A549 (cell line): ENCODE measurements at regions not wholly inside any gene's neighbourhood (a gene's known extent, or its start where the extent isn't known, plus 50 kb on each side); places are given as distances from the start of the nearest gene placed in this dataset.

Experiments used
- ATAC-seq, 2 experiments: fragments of 200-7000 bp in 1 of 2; fragments of >200 bp in 1 of 2; cut with Nextera tagmentation in 1 of 2; cut with Tn5 transposase in 1 of 2; 3 replicates each; pipeline versions ENCODE4 v1.8.0 to v1.9.1; 2018 to 2020; ENCODE audit warnings: mild to moderate bottlenecking in 1 of 2, moderate library complexity in 1 of 2
- CTCF ChIA-PET: fragments of 300-600 bp; sonication (Branson Sonifier 250); formaldehyde crosslinking; extraction: SDS; loops from one replicate; lab custom pipeline; 2021; ENCODE audit warnings: antibody characterized with exemption, inconsistent platforms; lab: Yijun Ruan, JAX
- POLR2A ChIA-PET: fragments of 350-600 bp; formaldehyde crosslinking; extraction: SDS; loops from one replicate; lab custom pipeline; 2021; ENCODE audit warnings: antibody characterized with exemption, inconsistent platforms; lab: Yijun Ruan, JAX
- DNase-seq, 2 experiments: peaks; one replicate each; pipeline versions ENCODE4 v3.0.0 to v3.0.0-alpha.2; 2011 to 2016; ENCODE audit warnings: low read depth in 1 of 2, low spot score in 1 of 2
- FAIRE-seq: peaks from 2 replicates; lab custom pipeline; 2011; peaks lifted over from hg19 to GRCh38; lab: Jason Lieb, UNC
- H3K27ac ChIP-seq, 2 experiments: fragments of >200 bp; sonication (Bioruptor Twin); formaldehyde crosslinking; 3 replicates each; pipeline ENCODE4 v1.5.1; 2016 to 2017
- H3K4me1 ChIP-seq: fragments of >200 bp; sonication (Bioruptor Twin); formaldehyde crosslinking; 3 replicates; pipeline ENCODE4 v1.6.1; 2016
- H3K4me2 ChIP-seq: fragments of >200 bp; sonication (Bioruptor Twin); formaldehyde crosslinking; 3 replicates; pipeline ENCODE4 v1.6.1; 2016
- H3K4me3 ChIP-seq: fragments of >200 bp; sonication (Bioruptor Twin); formaldehyde crosslinking; 3 replicates; pipeline ENCODE4 v1.5.1; 2016
- H3K9me3 ChIP-seq: fragments of >200 bp; sonication (Bioruptor Twin); formaldehyde crosslinking; 3 replicates; pipeline ENCODE4 v1.6.1; 2016
- CBX2 ChIP-seq: fragments of 200-600 bp; sonication (generic); IDR thresholded peaks from 2 replicates; pipeline ENCODE4 v1.6.1; 2016; ENCODE audit warnings: low read depth, mild to moderate bottlenecking, borderline replicate concordance
- CEBPB ChIP-seq, 2 experiments: fragments of >200 bp in 1 of 2; sonication (Bioruptor Twin) in 1 of 2; formaldehyde crosslinking in 1 of 2; IDR thresholded peaks; 2 replicates each; pipeline ENCODE4 v1.6.1; 2012 to 2016
- EHMT2 ChIP-seq: fragments of 200-600 bp; sonication (generic); IDR thresholded peaks from 2 replicates; pipeline ENCODE4 v1.6.1; 2016; ENCODE audit warnings: antibody characterized with exemption, low read depth, mild to moderate bottlenecking, moderate library complexity
- EP300 ChIP-seq, 2 experiments: fragments of >200 bp; sonication (Bioruptor Twin); formaldehyde crosslinking; IDR thresholded peaks; 2 replicates in 1 of 2; 3 replicates in 1 of 2; pipeline ENCODE4 v1.6.1; 2016 to 2017
- FOXS1 ChIP-seq: fragments of 250-450 bp; sonication (Bioruptor Pico); IDR thresholded peaks from 2 replicates; pipeline ENCODE4 v1.5.0; 2020; ENCODE audit warnings: mild to moderate bottlenecking, moderate library complexity
- GATA3 ChIP-seq: IDR thresholded peaks from 2 replicates; pipeline ENCODE4 v1.6.1; 2012; ENCODE audit warnings: borderline replicate concordance
- KDM1A ChIP-seq: fragments of 200-600 bp; sonication (generic); IDR thresholded peaks from 2 replicates; pipeline ENCODE4 v1.6.1; 2016; ENCODE audit warnings: low read depth, mild to moderate bottlenecking
- KDM5A ChIP-seq: fragments of 200-600 bp; sonication (generic); IDR thresholded peaks from 2 replicates; pipeline ENCODE4 v1.6.1; 2016; ENCODE audit warnings: antibody characterized with exemption, mild to moderate bottlenecking
- MAFK ChIP-seq: fragments of 450-650 bp; IDR thresholded peaks from 2 replicates; pipeline ENCODE4 v1.6.1; 2014; ENCODE audit not compliant: partially characterized antibody
- RFX5 ChIP-seq: fragments of 450-650 bp; IDR thresholded peaks from 2 replicates; pipeline ENCODE4 v1.7.1; 2014; ENCODE audit warnings: antibody characterized with exemption, mild to moderate bottlenecking, moderate library complexity
- TFCP2L1 ChIP-seq: fragments of 250-450 bp; sonication (Bioruptor Pico); IDR thresholded peaks from 2 replicates; pipeline ENCODE4 v1.5.0; 2021; ENCODE audit warnings: mild to moderate bottlenecking
- ZNF302 ChIP-seq: fragments of 250-450 bp; sonication (Bioruptor Pico); IDR thresholded peaks from 2 replicates; pipeline ENCODE4 v1.9.0; 2021; ENCODE audit warnings: inconsistent platforms, mild to moderate bottlenecking, moderate library complexity
- WGBS: methylation state at CpG from one replicate; pipeline ENCODE4 v1.1.6; 2017; ENCODE audit errors: missing lambda C conversion rate; 5-methylcytosine and 5-hydroxymethylcytosine counted together
- TF ChIP-seq, protein P1 (sequence below): fragments of >200 bp; sonication (Bioruptor Twin); formaldehyde crosslinking; IDR thresholded peaks from 3 replicates; pipeline ENCODE4 v1.5.1; 2016
- TF ChIP-seq, protein P2 (sequence below): fragments of 250-450 bp; sonication (Bioruptor Pico); IDR thresholded peaks from 2 replicates; pipeline ENCODE4 v1.5.0; 2020; ENCODE audit warnings: low read depth, mild to moderate bottlenecking, moderate library complexity
- TF ChIP-seq, protein P3 (sequence below): IDR thresholded peaks from 2 replicates; pipeline ENCODE4 v1.6.1; 2012
- TF ChIP-seq, protein P4 (sequence below): fragments of 200-600 bp; sonication (generic); IDR thresholded peaks from 2 replicates; pipeline ENCODE4 v1.6.1; 2016; ENCODE audit warnings: antibody characterized with exemption, mild to moderate bottlenecking, moderate library complexity
- TF ChIP-seq, protein P5 (sequence below): fragments of >200 bp; sonication (Bioruptor Twin); formaldehyde crosslinking; IDR thresholded peaks from 3 replicates; pipeline ENCODE4 v1.6.1; 2016

DNA sequence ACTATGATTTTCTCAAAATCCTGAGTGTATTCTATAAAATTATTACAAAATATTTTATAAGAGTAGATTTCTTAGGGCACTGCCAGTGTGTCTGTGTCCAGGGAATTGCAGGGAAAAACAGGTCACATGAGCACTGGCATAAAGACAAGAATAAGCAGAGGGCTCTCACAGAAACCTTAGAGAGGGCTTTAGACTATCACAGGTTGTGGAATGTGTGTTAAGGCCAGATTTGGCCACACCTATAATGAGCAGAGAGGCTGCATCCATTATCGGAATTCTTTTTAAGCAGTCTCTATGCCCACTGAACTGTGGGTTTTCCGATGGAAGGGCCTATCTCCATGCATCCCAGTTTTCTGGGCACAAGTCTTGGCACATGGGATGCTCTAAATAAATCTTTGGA lies 90.2 kb downstream of the RTP4 start:
- Histone ChIP-seq H3K4me1 (no peaks in the 10 kb centered on the region), H3K9me3 (no peaks in the 10 kb centered on the region), H3K4me2 (no peak overlapping the region), H3K4me3 (no peak overlapping the region), H3K27ac (no peak overlapping the region)
- ATAC-seq (no peak), DNase-seq (no peak), FAIRE-seq (no peak)
- POLR2A ChIA-PET: no interaction called here
- TF ChIP-seq KDM5A (no peak), GATA3 (no peak), FOXS1 (CRISPR knock-in tag) (no peak), CBX2 (no peak)
- TF ChIP-seq, protein P1, sequence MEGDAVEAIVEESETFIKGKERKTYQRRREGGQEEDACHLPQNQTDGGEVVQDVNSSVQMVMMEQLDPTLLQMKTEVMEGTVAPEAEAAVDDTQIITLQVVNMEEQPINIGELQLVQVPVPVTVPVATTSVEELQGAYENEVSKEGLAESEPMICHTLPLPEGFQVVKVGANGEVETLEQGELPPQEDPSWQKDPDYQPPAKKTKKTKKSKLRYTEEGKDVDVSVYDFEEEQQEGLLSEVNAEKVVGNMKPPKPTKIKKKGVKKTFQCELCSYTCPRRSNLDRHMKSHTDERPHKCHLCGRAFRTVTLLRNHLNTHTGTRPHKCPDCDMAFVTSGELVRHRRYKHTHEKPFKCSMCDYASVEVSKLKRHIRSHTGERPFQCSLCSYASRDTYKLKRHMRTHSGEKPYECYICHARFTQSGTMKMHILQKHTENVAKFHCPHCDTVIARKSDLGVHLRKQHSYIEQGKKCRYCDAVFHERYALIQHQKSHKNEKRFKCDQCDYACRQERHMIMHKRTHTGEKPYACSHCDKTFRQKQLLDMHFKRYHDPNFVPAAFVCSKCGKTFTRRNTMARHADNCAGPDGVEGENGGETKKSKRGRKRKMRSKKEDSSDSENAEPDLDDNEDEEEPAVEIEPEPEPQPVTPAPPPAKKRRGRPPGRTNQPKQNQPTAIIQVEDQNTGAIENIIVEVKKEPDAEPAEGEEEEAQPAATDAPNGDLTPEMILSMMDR: no peak
- TF ChIP-seq, protein P2, sequence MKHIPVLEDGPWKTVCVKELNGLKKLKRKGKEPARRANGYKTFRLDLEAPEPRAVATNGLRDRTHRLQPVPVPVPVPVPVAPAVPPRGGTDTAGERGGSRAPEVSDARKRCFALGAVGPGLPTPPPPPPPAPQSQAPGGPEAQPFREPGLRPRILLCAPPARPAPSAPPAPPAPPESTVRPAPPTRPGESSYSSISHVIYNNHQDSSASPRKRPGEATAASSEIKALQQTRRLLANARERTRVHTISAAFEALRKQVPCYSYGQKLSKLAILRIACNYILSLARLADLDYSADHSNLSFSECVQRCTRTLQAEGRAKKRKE (CRISPR knock-in tag): no peak
- TF ChIP-seq, protein P3, sequence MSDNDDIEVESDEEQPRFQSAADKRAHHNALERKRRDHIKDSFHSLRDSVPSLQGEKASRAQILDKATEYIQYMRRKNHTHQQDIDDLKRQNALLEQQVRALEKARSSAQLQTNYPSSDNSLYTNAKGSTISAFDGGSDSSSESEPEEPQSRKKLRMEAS: no peak
- CTCF ChIA-PET: no interaction called here
- 42% methylated on average over 2 of the region's 2 CpGs for WGBS

DNA sequence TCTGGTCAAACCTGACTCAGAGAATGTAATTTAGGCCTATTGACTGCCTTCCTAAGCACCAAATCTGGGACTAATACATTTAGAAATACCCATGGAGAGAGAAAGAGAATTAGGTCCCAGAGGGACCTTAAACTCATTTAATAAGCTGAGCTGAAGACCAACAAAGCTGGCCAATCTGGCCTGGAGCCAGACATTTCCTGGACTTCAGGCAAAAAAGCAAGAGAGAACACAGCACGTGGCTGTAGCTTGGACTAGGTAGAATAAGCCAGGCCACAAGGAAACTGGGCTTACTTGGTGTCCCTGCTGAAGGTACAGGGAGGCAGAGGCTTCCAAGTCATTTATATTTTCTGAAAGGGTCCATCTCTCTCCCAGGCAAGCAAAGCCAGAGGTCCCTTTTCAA lies 88.1 kb downstream of the RTP4 start:
- Histone ChIP-seq H3K9me3 (no peaks in the 10 kb centered on the region), H3K4me2 (no peak overlapping the region), H3K27ac (no peak overlapping the region), H3K4me3 (no peak overlapping the region), H3K4me1 (no peaks in the 10 kb centered on the region)
- DNase-seq: no peak
- CTCF ChIA-PET: no interaction called here
- POLR2A ChIA-PET: no interaction called here
- 0% methylated on average over 1 of the region's 1 CpG for WGBS
- no peak for ATAC-seq
- no peak for TF ChIP-seq EHMT2
- TF ChIP-seq RFX5: no peak
- TF ChIP-seq, protein P4, sequence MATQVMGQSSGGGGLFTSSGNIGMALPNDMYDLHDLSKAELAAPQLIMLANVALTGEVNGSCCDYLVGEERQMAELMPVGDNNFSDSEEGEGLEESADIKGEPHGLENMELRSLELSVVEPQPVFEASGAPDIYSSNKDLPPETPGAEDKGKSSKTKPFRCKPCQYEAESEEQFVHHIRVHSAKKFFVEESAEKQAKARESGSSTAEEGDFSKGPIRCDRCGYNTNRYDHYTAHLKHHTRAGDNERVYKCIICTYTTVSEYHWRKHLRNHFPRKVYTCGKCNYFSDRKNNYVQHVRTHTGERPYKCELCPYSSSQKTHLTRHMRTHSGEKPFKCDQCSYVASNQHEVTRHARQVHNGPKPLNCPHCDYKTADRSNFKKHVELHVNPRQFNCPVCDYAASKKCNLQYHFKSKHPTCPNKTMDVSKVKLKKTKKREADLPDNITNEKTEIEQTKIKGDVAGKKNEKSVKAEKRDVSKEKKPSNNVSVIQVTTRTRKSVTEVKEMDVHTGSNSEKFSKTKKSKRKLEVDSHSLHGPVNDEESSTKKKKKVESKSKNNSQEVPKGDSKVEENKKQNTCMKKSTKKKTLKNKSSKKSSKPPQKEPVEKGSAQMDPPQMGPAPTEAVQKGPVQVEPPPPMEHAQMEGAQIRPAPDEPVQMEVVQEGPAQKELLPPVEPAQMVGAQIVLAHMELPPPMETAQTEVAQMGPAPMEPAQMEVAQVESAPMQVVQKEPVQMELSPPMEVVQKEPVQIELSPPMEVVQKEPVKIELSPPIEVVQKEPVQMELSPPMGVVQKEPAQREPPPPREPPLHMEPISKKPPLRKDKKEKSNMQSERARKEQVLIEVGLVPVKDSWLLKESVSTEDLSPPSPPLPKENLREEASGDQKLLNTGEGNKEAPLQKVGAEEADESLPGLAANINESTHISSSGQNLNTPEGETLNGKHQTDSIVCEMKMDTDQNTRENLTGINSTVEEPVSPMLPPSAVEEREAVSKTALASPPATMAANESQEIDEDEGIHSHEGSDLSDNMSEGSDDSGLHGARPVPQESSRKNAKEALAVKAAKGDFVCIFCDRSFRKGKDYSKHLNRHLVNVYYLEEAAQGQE: no peak
- TF ChIP-seq ZNF302: no peak
- no peak for TF ChIP-seq EP300 (IDR thresholded peaks at IDR 0.05)
- TF ChIP-seq, protein P5, sequence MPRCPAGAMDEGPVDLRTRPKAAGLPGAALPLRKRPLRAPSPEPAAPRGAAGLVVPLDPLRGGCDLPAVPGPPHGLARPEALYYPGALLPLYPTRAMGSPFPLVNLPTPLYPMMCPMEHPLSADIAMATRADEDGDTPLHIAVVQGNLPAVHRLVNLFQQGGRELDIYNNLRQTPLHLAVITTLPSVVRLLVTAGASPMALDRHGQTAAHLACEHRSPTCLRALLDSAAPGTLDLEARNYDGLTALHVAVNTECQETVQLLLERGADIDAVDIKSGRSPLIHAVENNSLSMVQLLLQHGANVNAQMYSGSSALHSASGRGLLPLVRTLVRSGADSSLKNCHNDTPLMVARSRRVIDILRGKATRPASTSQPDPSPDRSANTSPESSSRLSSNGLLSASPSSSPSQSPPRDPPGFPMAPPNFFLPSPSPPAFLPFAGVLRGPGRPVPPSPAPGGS: no peak
- TF ChIP-seq CEBPB (IDR thresholded peaks at IDR 0.05): no peak
- TF ChIP-seq, protein P1: no peak
- no peak for TF ChIP-seq MAFK
- no peak for TF ChIP-seq KDM1A
- TF ChIP-seq TFCP2L1 (CRISPR knock-in tag): no peak
- no peak for FAIRE-seq
